ENCODE measurements at regions not wholly inside any gene's neighbourhood (a gene's known extent, or its start where the extent isn't known, plus 50 kb on each side); places are given as distances from the start of the nearest gene placed in this dataset.
"Not testable (repeated sequence)": the region's sequence is repeated elsewhere in the genome, so short reads cannot be mapped to it uniquely, and the experiment has no call there.

GRCh38 chr6:148001844-148002642 lies 340.6 kb upstream of the SASH1 start:
- no peak overlapping the region for H3K4me3 ChIP-seq (ENCODE audit: low read depth, low read length)
- TF ChIP-seq, protein P1, sequence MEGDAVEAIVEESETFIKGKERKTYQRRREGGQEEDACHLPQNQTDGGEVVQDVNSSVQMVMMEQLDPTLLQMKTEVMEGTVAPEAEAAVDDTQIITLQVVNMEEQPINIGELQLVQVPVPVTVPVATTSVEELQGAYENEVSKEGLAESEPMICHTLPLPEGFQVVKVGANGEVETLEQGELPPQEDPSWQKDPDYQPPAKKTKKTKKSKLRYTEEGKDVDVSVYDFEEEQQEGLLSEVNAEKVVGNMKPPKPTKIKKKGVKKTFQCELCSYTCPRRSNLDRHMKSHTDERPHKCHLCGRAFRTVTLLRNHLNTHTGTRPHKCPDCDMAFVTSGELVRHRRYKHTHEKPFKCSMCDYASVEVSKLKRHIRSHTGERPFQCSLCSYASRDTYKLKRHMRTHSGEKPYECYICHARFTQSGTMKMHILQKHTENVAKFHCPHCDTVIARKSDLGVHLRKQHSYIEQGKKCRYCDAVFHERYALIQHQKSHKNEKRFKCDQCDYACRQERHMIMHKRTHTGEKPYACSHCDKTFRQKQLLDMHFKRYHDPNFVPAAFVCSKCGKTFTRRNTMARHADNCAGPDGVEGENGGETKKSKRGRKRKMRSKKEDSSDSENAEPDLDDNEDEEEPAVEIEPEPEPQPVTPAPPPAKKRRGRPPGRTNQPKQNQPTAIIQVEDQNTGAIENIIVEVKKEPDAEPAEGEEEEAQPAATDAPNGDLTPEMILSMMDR (IDR thresholded peaks at IDR 0.05; ENCODE audit: low read depth, low read length), result no peak
- DNase-seq (ENCODE audit: low read depth, low spot score), result no peak
- in situ Hi-C loops (cut with HindIII; ENCODE audit: low sequenced_read_pairs), result no loop called here

DNA sequence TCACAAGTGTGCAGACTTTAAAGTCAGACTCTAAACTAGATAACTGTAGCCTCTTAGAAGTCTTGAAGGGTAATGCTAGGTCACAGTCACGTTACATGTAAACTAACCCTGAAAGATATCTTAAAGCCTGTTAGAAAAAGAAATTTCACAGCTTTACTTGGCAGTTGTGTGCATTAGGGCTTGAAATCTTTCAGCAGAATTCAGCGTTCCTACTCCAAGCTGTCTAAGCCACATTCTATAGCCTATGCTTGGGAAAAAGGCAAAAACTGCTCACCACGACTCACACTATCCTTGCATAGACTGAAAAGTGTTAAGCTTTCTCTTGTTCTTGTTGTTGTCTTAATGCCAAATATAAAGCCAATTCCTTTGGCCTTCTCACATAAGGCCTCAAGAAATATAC lies 338.0 kb upstream of the SASH1 start:
- in situ Hi-C loops (cut with HindIII; ENCODE audit: low sequenced_read_pairs), result no loop called here
- no peak overlapping the region for H3K4me3 ChIP-seq (ENCODE audit: low read depth, low read length)
- no peak for DNase-seq (ENCODE audit: low read depth, low spot score)
- TF ChIP-seq, protein P1 (IDR thresholded peaks at IDR 0.05; ENCODE audit: low read depth, low read length), result no peak

DNA sequence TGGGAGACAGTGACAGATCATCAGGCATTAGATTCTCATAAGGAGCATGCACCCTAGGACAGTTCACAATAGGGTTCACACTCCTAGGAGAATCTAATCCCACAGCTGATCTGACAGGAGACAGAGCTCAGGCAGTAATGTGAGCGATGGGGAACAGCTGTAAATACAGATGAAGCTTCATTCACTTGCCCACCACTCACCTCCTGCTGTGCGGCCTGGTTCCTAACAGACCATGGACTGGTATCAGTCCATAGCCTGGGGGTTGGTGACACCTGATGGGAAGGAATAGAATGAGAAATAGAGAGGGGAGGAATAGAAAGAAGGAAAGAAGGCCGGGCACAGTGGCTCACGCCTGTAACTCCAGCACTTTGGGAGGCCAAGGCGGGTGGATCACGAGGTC lies 336.8 kb upstream of the SASH1 start:
- in situ Hi-C loops (cut with HindIII; ENCODE audit: low sequenced_read_pairs), result no loop called here
- no peak for DNase-seq (ENCODE audit: low read depth, low spot score)
- TF ChIP-seq, protein P1 (IDR thresholded peaks at IDR 0.05; ENCODE audit: low read depth, low read length), result no peak
- H3K4me3 ChIP-seq (ENCODE audit: low read depth, low read length), result no peak overlapping the region

DNA sequence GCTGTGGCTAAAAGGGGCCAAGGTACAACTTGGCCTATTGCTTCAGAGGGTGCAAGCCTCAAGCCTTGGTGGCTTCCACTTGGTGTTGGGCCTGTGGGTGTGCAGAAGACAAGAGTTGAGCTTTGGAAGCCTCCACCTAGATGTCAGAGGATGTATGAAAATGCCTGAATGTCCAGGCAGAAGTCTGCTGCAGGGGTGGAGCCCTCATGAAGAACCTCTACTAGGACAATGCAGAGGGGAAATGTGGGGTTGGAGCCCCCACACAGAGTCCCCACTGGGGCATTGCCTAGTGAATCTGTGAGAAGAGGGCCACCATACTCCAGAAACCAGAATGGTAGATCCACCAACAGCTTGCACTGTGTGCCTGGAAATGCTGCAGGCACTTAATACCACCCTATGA lies 332.1 kb upstream of the SASH1 start:
- H3K4me3 ChIP-seq (ENCODE audit: low read depth, low read length); DNase-seq (ENCODE audit: low read depth, low spot score); in situ Hi-C loops (cut with HindIII; ENCODE audit: low sequenced_read_pairs): not testable (repeated sequence)

DNA sequence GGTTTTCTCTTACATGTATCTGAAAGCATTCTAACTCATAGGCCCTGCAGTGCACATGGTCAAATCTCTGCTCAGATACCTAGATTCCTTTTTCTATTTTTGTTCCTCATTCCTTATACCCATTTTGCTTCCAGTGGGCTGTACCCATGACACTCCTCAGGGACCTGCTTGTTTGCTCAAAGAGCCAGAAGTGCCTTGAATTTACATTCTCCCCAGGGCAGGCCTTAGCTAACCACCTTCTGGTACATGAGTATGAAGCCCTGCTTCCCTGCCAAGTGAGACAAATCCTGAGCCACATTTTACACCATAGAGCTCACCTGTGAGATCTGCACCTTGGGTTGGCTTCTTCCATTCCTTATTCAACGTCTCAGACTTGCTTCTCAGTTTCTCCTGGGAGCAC lies 326.6 kb upstream of the SASH1 start:
- DNase-seq (ENCODE audit: low read depth, low spot score), result no peak
- TF ChIP-seq, protein P1 (IDR thresholded peaks at IDR 0.05; ENCODE audit: low read depth, low read length), result no peak
- in situ Hi-C loops (cut with HindIII; ENCODE audit: low sequenced_read_pairs), result no loop called here
- no peak overlapping the region for H3K4me3 ChIP-seq (ENCODE audit: low read depth, low read length)

DNA sequence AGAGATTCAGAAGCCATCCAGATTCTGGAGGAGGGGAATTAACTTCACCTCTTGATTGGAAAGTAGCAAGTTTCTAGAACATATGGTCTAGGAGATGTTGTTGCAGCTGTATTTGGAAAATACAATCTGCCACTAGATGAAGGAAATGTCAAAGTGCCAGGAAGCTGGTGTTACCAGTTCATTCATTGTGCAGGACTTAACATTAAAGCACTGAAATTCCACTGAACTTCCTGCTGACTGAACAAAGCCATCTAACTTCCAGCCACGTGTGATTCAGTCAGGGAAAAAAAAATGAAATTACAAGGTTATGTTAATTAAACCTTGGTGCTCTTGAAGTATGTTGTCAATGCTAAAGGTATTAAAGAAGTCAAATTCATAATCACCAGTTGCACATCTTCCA lies 321.5 kb upstream of the SASH1 start:
- DNase-seq (ENCODE audit: low read depth, low spot score), result no peak
- H3K4me3 ChIP-seq (ENCODE audit: low read depth, low read length), result no peak overlapping the region
- TF ChIP-seq, protein P1 (IDR thresholded peaks at IDR 0.05; ENCODE audit: low read depth, low read length), result no peak
- in situ Hi-C loops (cut with HindIII; ENCODE audit: low sequenced_read_pairs), result no loop called here

- DNase-seq (ENCODE audit: low read depth, low spot score), result no peak
- in situ Hi-C loops (cut with HindIII; ENCODE audit: low sequenced_read_pairs), result no loop called here
- no peak overlapping the region for H3K4me3 ChIP-seq (ENCODE audit: low read depth, low read length)
- TF ChIP-seq, protein P1 (IDR thresholded peaks at IDR 0.05; ENCODE audit: low read depth, low read length), result no peak
These were observed 320.9 kb upstream of the SASH1 start for GRCh38 chr6:148021699-148022098.

DNA sequence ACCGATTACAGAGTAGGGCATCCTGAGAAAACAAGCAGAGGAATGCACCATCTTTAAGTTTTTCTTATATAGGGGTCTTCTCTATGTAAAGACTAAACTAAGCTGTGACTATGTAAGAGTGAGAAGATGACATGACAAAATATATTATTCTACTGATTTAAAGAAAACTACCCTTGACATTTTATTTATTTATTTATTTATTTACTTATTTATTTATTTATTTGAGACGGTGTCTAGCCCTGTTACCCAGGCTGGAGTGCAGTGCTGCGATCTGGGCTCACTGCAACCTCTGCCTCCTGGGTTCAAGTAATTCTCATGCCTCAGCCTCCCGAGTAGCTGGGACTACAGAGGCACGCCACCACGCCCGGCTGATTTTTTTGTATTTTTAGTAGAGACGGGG lies 320.4 kb upstream of the SASH1 start:
- in situ Hi-C loops (cut with HindIII; ENCODE audit: low sequenced_read_pairs); DNase-seq (ENCODE audit: low read depth, low spot score); H3K4me3 ChIP-seq (ENCODE audit: low read depth, low read length): not testable (repeated sequence)

All from astrocyte of the spinal cord (primary cell).